Astrocyte (in vitro differentiated cells and primary cell): ENCODE measurements at regions not wholly inside any gene's neighbourhood (a gene's known extent, or its start where the extent isn't known, plus 50 kb on each side); places are given as distances from the start of the nearest gene placed in this dataset.

Experiments used
- EZH2 ChIP-seq: IDR thresholded peaks from 2 replicates; pipeline ENCODE4 v1.6.1; 2012; ENCODE audit warnings: mild to moderate bottlenecking, low read length, inconsistent platforms; ENCODE audit not compliant: insufficient read depth
- TF ChIP-seq, protein P1 (sequence below): IDR thresholded peaks from 2 replicates; pipeline ENCODE4 v1.5.1; 2011; ENCODE audit warnings: low read depth, mild to moderate bottlenecking, inconsistent platforms, low read length, moderate library complexity; ENCODE audit not compliant: insufficient read depth

DNA sequence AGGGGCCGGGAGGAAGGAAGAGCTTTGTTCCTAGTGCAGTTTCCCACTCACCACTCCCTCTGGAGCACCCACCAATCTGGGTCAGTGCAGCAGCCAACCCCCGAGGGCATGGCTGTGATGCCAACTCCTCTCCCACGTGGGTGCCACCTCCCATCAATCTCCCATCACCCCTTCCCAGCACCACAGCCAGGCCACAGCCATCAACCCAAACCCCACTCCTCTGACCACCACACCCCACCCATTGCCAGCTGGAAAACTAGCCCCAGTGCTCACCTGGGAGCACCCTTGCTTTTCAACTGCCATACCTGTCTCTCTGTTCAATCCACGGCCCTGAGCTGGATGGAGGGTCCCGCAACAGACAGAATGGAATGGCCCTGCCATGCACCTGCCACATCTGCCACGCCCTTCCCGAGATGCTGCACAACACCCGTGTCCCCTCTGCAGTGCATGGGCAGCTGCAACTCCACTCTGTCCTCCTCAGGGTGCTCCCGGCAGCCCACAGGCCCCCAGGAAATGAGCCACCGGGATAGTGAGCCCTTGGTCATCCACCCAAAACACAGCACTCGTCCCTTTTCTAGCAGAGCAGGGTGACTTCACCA lies 112.4 kb upstream of the ID2 start:
- TF ChIP-seq, protein P1, sequence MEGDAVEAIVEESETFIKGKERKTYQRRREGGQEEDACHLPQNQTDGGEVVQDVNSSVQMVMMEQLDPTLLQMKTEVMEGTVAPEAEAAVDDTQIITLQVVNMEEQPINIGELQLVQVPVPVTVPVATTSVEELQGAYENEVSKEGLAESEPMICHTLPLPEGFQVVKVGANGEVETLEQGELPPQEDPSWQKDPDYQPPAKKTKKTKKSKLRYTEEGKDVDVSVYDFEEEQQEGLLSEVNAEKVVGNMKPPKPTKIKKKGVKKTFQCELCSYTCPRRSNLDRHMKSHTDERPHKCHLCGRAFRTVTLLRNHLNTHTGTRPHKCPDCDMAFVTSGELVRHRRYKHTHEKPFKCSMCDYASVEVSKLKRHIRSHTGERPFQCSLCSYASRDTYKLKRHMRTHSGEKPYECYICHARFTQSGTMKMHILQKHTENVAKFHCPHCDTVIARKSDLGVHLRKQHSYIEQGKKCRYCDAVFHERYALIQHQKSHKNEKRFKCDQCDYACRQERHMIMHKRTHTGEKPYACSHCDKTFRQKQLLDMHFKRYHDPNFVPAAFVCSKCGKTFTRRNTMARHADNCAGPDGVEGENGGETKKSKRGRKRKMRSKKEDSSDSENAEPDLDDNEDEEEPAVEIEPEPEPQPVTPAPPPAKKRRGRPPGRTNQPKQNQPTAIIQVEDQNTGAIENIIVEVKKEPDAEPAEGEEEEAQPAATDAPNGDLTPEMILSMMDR: no peak
- no peak for TF ChIP-seq EZH2
